ENCODE measurements at regions not wholly inside any gene's neighbourhood (a gene's known extent, or its start where the extent isn't known, plus 50 kb on each side); places are given as distances from the start of the nearest gene placed in this dataset.

DNA sequence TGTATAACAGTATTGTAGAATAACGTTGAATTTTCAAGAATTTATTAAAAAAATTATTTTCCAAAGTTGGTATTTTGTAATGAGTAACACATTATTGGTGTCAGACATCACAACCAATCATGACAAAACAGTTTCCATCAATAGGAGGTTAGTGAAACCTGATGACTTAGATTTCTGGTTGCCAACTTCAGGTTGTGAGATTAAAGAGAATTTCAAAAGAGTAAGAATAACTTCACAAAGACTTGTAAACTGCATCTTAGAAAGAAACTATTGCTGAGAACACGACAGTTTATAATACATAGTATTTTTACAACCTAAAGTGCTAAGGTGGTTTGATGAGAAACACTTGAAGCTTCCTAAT, 159.2 kb upstream of the ARG1 start:
- Histone ChIP-seq H3K36me3 (ENCODE audit: control insufficient read depth in 2 of 2, insufficient read depth in 2 of 2, low read length in 1 of 2) (no peaks in the 10 kb centered on the region), H3K27me3 (ENCODE audit: control insufficient read depth in 2 of 2, insufficient read depth in 1 of 2, low read length in 1 of 2) (no peaks in the 10 kb centered on the region), H3K4me3 (ENCODE audit: low read length in 2 of 2) (no peak overlapping the region), H3K9me3 (ENCODE audit: control insufficient read depth in 2 of 2, insufficient read depth in 1 of 2, low read length in 1 of 2) (no peaks in the 10 kb centered on the region), H3K27ac (ENCODE audit: low read depth in 1 of 2, low read length in 1 of 2) (no peak overlapping the region), H3K4me1 (ENCODE audit: control insufficient read depth in 2 of 2, insufficient read depth in 2 of 2, low read length in 2 of 2) (no peaks in the 10 kb centered on the region)
- 95% methylated on average over 2 of the region's 2 CpGs for WGBS
- DNase-seq (ENCODE audit: low read depth in 6 of 9, low spot score in 9 of 9) = no peak

GRCh38 chr6:131414956-131415355, 158.1 kb upstream of the ARG1 start:
- H3K4me3 ChIP-seq (ENCODE audit: low read length in 2 of 2) = no peak overlapping the region
- no peak overlapping the region for H3K27ac ChIP-seq (ENCODE audit: low read depth in 1 of 2, low read length in 1 of 2)
- H3K27me3 ChIP-seq (ENCODE audit: control insufficient read depth in 2 of 2, insufficient read depth in 1 of 2, low read length in 1 of 2) = no peaks in the 10 kb centered on the region
- no peaks in the 10 kb centered on the region for H3K9me3 ChIP-seq (ENCODE audit: control insufficient read depth in 2 of 2, insufficient read depth in 1 of 2, low read length in 1 of 2)
- H3K36me3 ChIP-seq (ENCODE audit: control insufficient read depth in 2 of 2, insufficient read depth in 2 of 2, low read length in 1 of 2) = no peaks in the 10 kb centered on the region
- WGBS = 91% methylated on average over 7 of the region's 7 CpGs
- no peak for DNase-seq (ENCODE audit: low read depth in 6 of 9, low spot score in 9 of 9)
- no peaks in the 10 kb centered on the region for H3K4me1 ChIP-seq (ENCODE audit: control insufficient read depth in 2 of 2, insufficient read depth in 2 of 2, low read length in 2 of 2)

DNA sequence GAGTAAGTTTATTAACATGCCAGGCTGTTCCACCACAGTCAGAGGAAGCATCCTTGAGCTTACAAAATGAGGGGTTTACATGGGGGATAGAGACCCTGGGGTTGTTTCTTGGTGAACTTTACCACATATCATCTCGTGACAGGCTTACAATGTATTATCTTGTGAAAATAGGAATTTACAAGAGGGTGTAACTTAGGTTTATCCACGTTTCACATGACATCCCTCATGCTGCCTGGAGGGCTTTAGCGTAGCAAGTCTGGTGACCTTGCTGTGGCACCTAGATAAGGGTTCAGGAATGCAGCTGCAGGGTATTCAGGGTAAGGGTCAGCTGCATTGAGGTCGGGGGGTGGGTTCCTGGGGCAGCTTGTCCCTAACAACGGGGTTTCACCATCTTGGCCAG, 154.6 kb upstream of the ARG1 start:
- 96% methylated on average over 5 of the region's 5 CpGs for WGBS
- no peak overlapping the region for H3K27ac ChIP-seq (ENCODE audit: low read depth in 1 of 2, low read length in 1 of 2)

GRCh38 chr6:131419702-131420101, 153.3 kb upstream of the ARG1 start:
- DNase-seq (ENCODE audit: low read depth in 6 of 9, low spot score in 9 of 9) = no peak
- H3K27me3 ChIP-seq (ENCODE audit: control insufficient read depth in 2 of 2, insufficient read depth in 1 of 2, low read length in 1 of 2) = no peaks in the 10 kb centered on the region
- no peak overlapping the region for H3K27ac ChIP-seq (ENCODE audit: low read depth in 1 of 2, low read length in 1 of 2)
- H3K36me3 ChIP-seq (ENCODE audit: control insufficient read depth in 2 of 2, insufficient read depth in 2 of 2, low read length in 1 of 2) = no peaks in the 10 kb centered on the region
- no peaks in the 10 kb centered on the region for H3K9me3 ChIP-seq (ENCODE audit: control insufficient read depth in 2 of 2, insufficient read depth in 1 of 2, low read length in 1 of 2)
- H3K4me3 ChIP-seq (ENCODE audit: low read length in 2 of 2) = no peak overlapping the region
- 86% methylated on average over 1 of the region's 1 CpG for WGBS
- H3K4me1 ChIP-seq (ENCODE audit: control insufficient read depth in 2 of 2, insufficient read depth in 2 of 2, low read length in 2 of 2) = no peaks in the 10 kb centered on the region

More for the DNA sequence above, 154.6 kb upstream of the ARG1 start:
- H3K36me3 ChIP-seq (ENCODE audit: control insufficient read depth in 2 of 2, insufficient read depth in 2 of 2, low read length in 1 of 2) = no peaks in the 10 kb centered on the region
- H3K4me1 ChIP-seq (ENCODE audit: control insufficient read depth in 2 of 2, insufficient read depth in 2 of 2, low read length in 2 of 2) = no peaks in the 10 kb centered on the region
- H3K27me3 ChIP-seq (ENCODE audit: control insufficient read depth in 2 of 2, insufficient read depth in 1 of 2, low read length in 1 of 2) = no peaks in the 10 kb centered on the region
- H3K9me3 ChIP-seq (ENCODE audit: control insufficient read depth in 2 of 2, insufficient read depth in 1 of 2, low read length in 1 of 2) = no peaks in the 10 kb centered on the region
- no peak overlapping the region for H3K4me3 ChIP-seq (ENCODE audit: low read length in 2 of 2)
- no peak for DNase-seq (ENCODE audit: low read depth in 6 of 9, low spot score in 9 of 9)

DNA sequence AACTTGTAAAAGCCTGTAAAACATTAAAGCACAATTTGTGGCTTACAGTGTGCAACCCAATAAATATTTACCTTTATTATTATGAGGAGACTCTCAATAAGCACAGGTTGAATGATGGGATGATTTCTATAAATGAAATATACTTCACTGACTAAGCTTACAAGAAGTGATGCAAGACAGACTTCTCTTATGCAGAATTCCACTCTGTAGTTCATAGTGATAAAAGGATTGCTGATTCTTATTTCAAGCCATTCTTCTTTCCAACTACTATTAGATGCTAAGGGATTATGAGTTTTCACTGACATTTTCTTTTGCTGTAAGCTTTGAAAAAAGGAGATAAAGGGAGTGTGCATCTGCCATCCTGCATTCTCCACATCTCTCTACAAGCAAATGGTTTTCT, 149.0 kb upstream of the ARG1 start:
- Histone ChIP-seq H3K4me1 (ENCODE audit: control insufficient read depth in 2 of 2, insufficient read depth in 2 of 2, low read length in 2 of 2) (no peaks in the 10 kb centered on the region), H3K9me3 (ENCODE audit: control insufficient read depth in 2 of 2, insufficient read depth in 1 of 2, low read length in 1 of 2) (no peaks in the 10 kb centered on the region), H3K27ac (ENCODE audit: low read depth in 1 of 2, low read length in 1 of 2) (no peak overlapping the region), H3K4me3 (ENCODE audit: low read length in 2 of 2) (no peak overlapping the region), H3K27me3 (ENCODE audit: control insufficient read depth in 2 of 2, insufficient read depth in 1 of 2, low read length in 1 of 2) (no peaks in the 10 kb centered on the region), H3K36me3 (ENCODE audit: control insufficient read depth in 2 of 2, insufficient read depth in 2 of 2, low read length in 1 of 2) (no peaks in the 10 kb centered on the region)
- no peak for DNase-seq (ENCODE audit: low read depth in 6 of 9, low spot score in 9 of 9)

DNA sequence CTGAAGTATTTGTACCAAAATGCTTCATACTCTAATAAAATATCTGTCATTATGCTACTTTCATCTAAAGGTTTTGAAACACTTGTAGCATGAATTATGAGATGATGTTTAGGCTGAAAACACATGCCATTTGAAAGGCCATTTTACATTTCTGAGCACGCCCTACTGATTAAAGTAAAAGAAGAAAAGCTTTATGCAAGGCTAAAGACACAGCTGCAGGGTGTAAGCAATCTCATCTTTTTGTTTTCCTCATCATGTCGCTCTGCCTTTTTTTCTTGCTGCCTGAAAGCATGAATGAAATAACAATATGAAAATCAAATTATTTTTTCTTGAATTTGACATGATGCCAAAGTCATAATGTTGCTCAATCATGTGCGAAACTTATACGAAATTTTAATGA, 148.6 kb upstream of the ARG1 start:
- Histone ChIP-seq H3K36me3 (ENCODE audit: control insufficient read depth in 2 of 2, insufficient read depth in 2 of 2, low read length in 1 of 2) (no peaks in the 10 kb centered on the region), H3K27me3 (ENCODE audit: control insufficient read depth in 2 of 2, insufficient read depth in 1 of 2, low read length in 1 of 2) (no peaks in the 10 kb centered on the region), H3K9me3 (ENCODE audit: control insufficient read depth in 2 of 2, insufficient read depth in 1 of 2, low read length in 1 of 2) (no peaks in the 10 kb centered on the region), H3K27ac (ENCODE audit: low read depth in 1 of 2, low read length in 1 of 2) (no peak overlapping the region), H3K4me3 (ENCODE audit: low read length in 2 of 2) (no peak overlapping the region), H3K4me1 (ENCODE audit: control insufficient read depth in 2 of 2, insufficient read depth in 2 of 2, low read length in 2 of 2) (no peaks in the 10 kb centered on the region)
- 95% methylated on average over 4 of the region's 4 CpGs for WGBS
- DNase-seq (ENCODE audit: low read depth in 6 of 9, low spot score in 9 of 9) = no peak

DNA sequence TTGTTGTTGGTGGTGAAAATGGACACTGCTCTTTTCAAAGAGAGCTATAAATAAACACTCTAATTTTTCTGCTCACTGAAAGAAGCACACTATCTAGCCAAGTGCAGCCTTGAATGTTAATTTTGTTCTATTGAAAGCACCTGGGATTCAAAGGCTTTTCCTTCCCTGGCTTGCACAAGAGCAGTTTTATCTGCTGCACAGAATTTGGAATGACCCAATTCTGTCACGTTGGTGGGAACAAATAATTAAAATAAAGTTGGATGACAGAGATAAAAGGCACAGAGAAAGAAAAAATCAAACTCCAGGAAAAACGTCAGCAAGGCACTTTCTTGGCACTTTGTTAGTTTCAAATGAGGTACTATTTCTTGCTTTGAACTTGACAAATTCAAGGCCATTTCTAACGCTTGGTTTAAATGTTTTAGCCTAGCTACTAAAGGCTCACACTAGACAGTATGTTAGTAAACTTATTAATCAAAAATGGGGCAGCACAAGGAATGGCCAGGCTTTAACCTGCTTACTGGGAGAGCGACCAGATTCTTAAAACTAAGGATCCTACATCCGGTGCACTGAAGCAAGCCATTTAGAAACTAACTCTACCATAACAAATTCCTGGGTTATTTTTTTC, 145.5 kb upstream of the ARG1 start:
- WGBS = 95% methylated on average over 5 of the region's 5 CpGs

DNA sequence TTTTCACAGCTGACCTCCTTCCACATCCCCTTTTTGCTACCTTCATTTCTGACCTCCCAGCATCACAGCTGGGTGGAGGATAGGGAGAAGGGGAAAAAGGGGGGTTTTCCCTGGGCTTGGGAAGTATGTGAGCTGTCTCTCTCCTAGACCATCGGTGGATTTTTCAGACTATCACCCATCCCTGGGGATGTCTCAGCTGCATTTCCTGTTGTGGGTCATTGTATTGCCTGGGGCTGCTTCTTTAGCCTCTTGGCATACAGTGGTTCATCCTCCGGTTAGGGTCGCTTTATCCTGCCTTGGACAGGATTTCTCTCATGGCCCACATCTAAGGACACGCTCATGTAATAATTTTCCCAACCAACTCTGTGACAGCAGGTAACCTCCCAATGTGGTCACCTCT, 142.5 kb upstream of the ARG1 start:
- no peaks in the 10 kb centered on the region for H3K27me3 ChIP-seq (ENCODE audit: control insufficient read depth in 2 of 2, insufficient read depth in 1 of 2, low read length in 1 of 2)
- H3K4me1 ChIP-seq (ENCODE audit: control insufficient read depth in 2 of 2, insufficient read depth in 2 of 2, low read length in 2 of 2) = no peaks in the 10 kb centered on the region
- DNase-seq (ENCODE audit: low read depth in 6 of 9, low spot score in 9 of 9) = no peak
- H3K9me3 ChIP-seq (ENCODE audit: control insufficient read depth in 2 of 2, insufficient read depth in 1 of 2, low read length in 1 of 2) = no peaks in the 10 kb centered on the region
- no peak overlapping the region for H3K4me3 ChIP-seq (ENCODE audit: low read length in 2 of 2)
- no peak overlapping the region for H3K27ac ChIP-seq (ENCODE audit: low read depth in 1 of 2, low read length in 1 of 2)
- 97% methylated on average over 4 of the region's 4 CpGs for WGBS
- H3K36me3 ChIP-seq (ENCODE audit: control insufficient read depth in 2 of 2, insufficient read depth in 2 of 2, low read length in 1 of 2) = no peaks in the 10 kb centered on the region

More for the DNA sequence above, 145.5 kb upstream of the ARG1 start:
- DNase-seq (ENCODE audit: low read depth in 6 of 9, low spot score in 9 of 9) = no peak
- Histone ChIP-seq H3K9me3 (ENCODE audit: control insufficient read depth in 2 of 2, insufficient read depth in 1 of 2, low read length in 1 of 2) (no peaks in the 10 kb centered on the region), H3K4me3 (ENCODE audit: low read length in 2 of 2) (no peak overlapping the region), H3K27ac (ENCODE audit: low read depth in 1 of 2, low read length in 1 of 2) (no peak overlapping the region), H3K27me3 (ENCODE audit: control insufficient read depth in 2 of 2, insufficient read depth in 1 of 2, low read length in 1 of 2) (no peaks in the 10 kb centered on the region), H3K4me1 (ENCODE audit: control insufficient read depth in 2 of 2, insufficient read depth in 2 of 2, low read length in 2 of 2) (no peaks in the 10 kb centered on the region), H3K36me3 (ENCODE audit: control insufficient read depth in 2 of 2, insufficient read depth in 2 of 2, low read length in 1 of 2) (no peaks in the 10 kb centered on the region)

GRCh38 chr6:131431718-131432117, 141.3 kb upstream of the ARG1 start:
- Histone ChIP-seq H3K4me1 (ENCODE audit: control insufficient read depth in 2 of 2, insufficient read depth in 2 of 2, low read length in 2 of 2) (no peaks in the 10 kb centered on the region), H3K9me3 (ENCODE audit: control insufficient read depth in 2 of 2, insufficient read depth in 1 of 2, low read length in 1 of 2) (no peaks in the 10 kb centered on the region), H3K27ac (ENCODE audit: low read depth in 1 of 2, low read length in 1 of 2) (no peak overlapping the region), H3K4me3 (ENCODE audit: low read length in 2 of 2) (no peak overlapping the region), H3K27me3 (ENCODE audit: control insufficient read depth in 2 of 2, insufficient read depth in 1 of 2, low read length in 1 of 2) (no peaks in the 10 kb centered on the region), H3K36me3 (ENCODE audit: control insufficient read depth in 2 of 2, insufficient read depth in 2 of 2, low read length in 1 of 2) (no peaks in the 10 kb centered on the region)
- no peak for DNase-seq (ENCODE audit: low read depth in 6 of 9, low spot score in 9 of 9)
- WGBS = 98% methylated on average over 2 of the region's 2 CpGs

DNA sequence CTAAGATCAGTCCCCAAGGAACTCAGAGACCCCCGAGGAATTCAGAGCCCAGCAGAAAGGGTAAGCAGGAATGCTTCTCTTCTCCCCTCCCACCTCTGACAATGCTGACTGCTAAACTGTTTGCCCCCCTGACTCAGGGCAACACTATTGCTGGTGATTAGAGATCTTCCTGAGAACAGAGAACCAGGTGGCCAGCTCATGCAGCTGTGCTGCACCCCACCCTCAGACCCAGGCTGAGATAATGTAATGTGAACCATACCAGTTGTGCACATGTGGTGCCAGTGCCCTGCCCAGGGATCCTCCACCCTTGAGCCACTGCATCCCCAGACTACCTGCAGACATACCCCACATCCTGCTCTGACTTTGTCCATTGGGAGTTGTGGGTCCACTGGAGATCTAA, 139.1 kb upstream of the ARG1 start:
- Histone ChIP-seq H3K36me3 (ENCODE audit: control insufficient read depth in 2 of 2, insufficient read depth in 2 of 2, low read length in 1 of 2) (no peaks in the 10 kb centered on the region), H3K27ac (ENCODE audit: low read depth in 1 of 2, low read length in 1 of 2) (no peak overlapping the region), H3K4me1 (ENCODE audit: control insufficient read depth in 2 of 2, insufficient read depth in 2 of 2, low read length in 2 of 2) (no peaks in the 10 kb centered on the region), H3K9me3 (ENCODE audit: control insufficient read depth in 2 of 2, insufficient read depth in 1 of 2, low read length in 1 of 2) (no peaks in the 10 kb centered on the region), H3K27me3 (ENCODE audit: control insufficient read depth in 2 of 2, insufficient read depth in 1 of 2, low read length in 1 of 2) (no peaks in the 10 kb centered on the region), H3K4me3 (ENCODE audit: low read length in 2 of 2) (no peak overlapping the region)
- 98% methylated on average over 1 of the region's 1 CpG for WGBS
- no peak for DNase-seq (ENCODE audit: low read depth in 6 of 9, low spot score in 9 of 9)

All from thymus (tissue), 11 donors.